ENCODE measurements at regions not wholly inside any gene's neighbourhood (a gene's known extent, or its start where the extent isn't known, plus 50 kb on each side); places are given as distances from the start of the nearest gene placed in this dataset.

- POLR2A ChIA-PET (ENCODE audit: unreplicated experiment) = no interaction called here
- dilution Hi-C loops (cut with HindIII; ENCODE audit: low sequenced_read_pairs, unreplicated experiment) = no loop called here
Observed at GRCh38 chr13:19062801-19063200, 118.8 kb downstream of the TUBA3C start.

More at GRCh38 chr13:19062801-19063200, 118.8 kb downstream of the TUBA3C start:
- Histone ChIP-seq H3K4me1 (ENCODE audit: control insufficient read depth, insufficient read depth, low read length) (no peaks in the 10 kb centered on the region), H3K18ac (ENCODE audit: low read depth, low read length) (no peak overlapping the region), H3K4me2 (ENCODE audit: low read depth, low read length) (no peak overlapping the region), H3K23ac (ENCODE audit: low read depth, low read length) (no peak overlapping the region), H2BK5ac (ENCODE audit: low read depth, low read length, poor library complexity, severe bottlenecking) (no peak overlapping the region), H2AFZ (replicated peaks; ENCODE audit: low read length, poor library complexity) (no peak overlapping the region), H3K9me3 (ENCODE audit: control insufficient read depth, insufficient read depth, low read length) (peaks cover 42% of the 10 kb centered on the region), H3K27ac (ENCODE audit: insufficient read depth, low read length) (no peak overlapping the region), H4K91ac (ENCODE audit: insufficient read depth, low read depth, low read length) (no peak overlapping the region), H3K4me3 (ENCODE audit: insufficient read depth, low read depth, low read length) (no peak overlapping the region), H3K4ac (ENCODE audit: low read depth, low read length) (no peak overlapping the region), H2BK120ac (ENCODE audit: low read depth, low read length) (no peak overlapping the region), H2AK5ac (ENCODE audit: low read depth, low read length) (no peak overlapping the region), H3K14ac (replicated peaks; ENCODE audit: low read depth, low read length) (no peak overlapping the region), H2BK20ac (ENCODE audit: low read depth, low read length) (no peak overlapping the region), H3K36me3 (ENCODE audit: control insufficient read depth, insufficient read depth, low read length) (no peaks in the 10 kb centered on the region), H4K8ac (ENCODE audit: low read depth in 2 of 2, low read length in 2 of 2) (no peak overlapping the region), H3K9me1 (ENCODE audit: insufficient read depth, low read length) (no peaks in the 10 kb centered on the region), H3K27me3 (ENCODE audit: control insufficient read depth, insufficient read depth, low read length) (no peaks in the 10 kb centered on the region), H3K79me1 (ENCODE audit: low read depth in 1 of 2, low read length in 2 of 2) (no peaks in the 10 kb centered on the region), H2BK15ac (ENCODE audit: low read depth, low read length) (no peak overlapping the region), H4K5ac (ENCODE audit: low read depth, low read length) (no peak overlapping the region), H2AK9ac (replicated peaks; ENCODE audit: low read depth, low read length, poor library complexity) (no peak overlapping the region), H4K20me1 (ENCODE audit: insufficient read depth, low read length) (no peaks in the 10 kb centered on the region), H3K56ac (ENCODE audit: extremely low read depth, insufficient read depth, low read length) (no peak overlapping the region), H3K9ac (ENCODE audit: low read depth, low read length) (no peak overlapping the region)
- WGBS, 2 experiments (ENCODE audit: extremely low coverage in 2 of 2, insufficient read length in 1 of 2) = no CpG with 5 or more reads among the region's 4 CpGs
- TF ChIP-seq CHD1 (IDR thresholded peaks at IDR 0.05; ENCODE audit: low read depth, low read length) (no peak), MAZ (IDR thresholded peaks at IDR 0.05; ENCODE audit: borderline replicate concordance, low read depth, low read length) (no peak), ELK1 (IDR thresholded peaks at IDR 0.05; ENCODE audit: borderline replicate concordance, low read depth, low read length) (no peak), POLR2A (IDR thresholded peaks at IDR 0.05; ENCODE audit: low read depth, low read length) (no peak), RFX5 (IDR thresholded peaks at IDR 0.05; ENCODE audit: low read depth, low read length) (no peak), FOS (IDR thresholded peaks at IDR 0.05; ENCODE audit: low read depth, low read length) (no peak), NFE2L2 (IDR thresholded peaks at IDR 0.05; ENCODE audit: low read depth, low read length) (no peak), MAFK (IDR thresholded peaks at IDR 0.05; ENCODE audit: low read depth, low read length) (no peak), USF2 (IDR thresholded peaks at IDR 0.05; ENCODE audit: low read depth, low read length) (no peak), CEBPB (IDR thresholded peaks at IDR 0.05; ENCODE audit: low read depth, low read length) (no peak), SMC3 (IDR thresholded peaks at IDR 0.05; ENCODE audit: low read depth, low read length) (no peak), RAD21 (IDR thresholded peaks at IDR 0.05; ENCODE audit: low read length) (no peak), RCOR1 (IDR thresholded peaks at IDR 0.05; ENCODE audit: insufficient replicate concordance, low read length) (no peak), BHLHE40 (IDR thresholded peaks at IDR 0.05; ENCODE audit: low read depth, low read length) (no peak), MXI1 (IDR thresholded peaks at IDR 0.05; ENCODE audit: borderline replicate concordance, low read depth, low read length) (no peak), CTCF (conservative IDR thresholded peaks at IDR 0.05; ENCODE audit: low read depth, low read length) (no peak)
- intact Hi-C loops (cut with micrococcal nuclease) (no loop called here), in situ Hi-C loops (cut with MboI; ENCODE audit: low sequenced_read_pairs) (no loop called here)
- no TSS peak for BruUV-seq (replicated peaks)
- CTCF ChIA-PET = no interaction called here
- DNase-seq = no peak
- ATAC-seq (ENCODE audit: low read depth) = no peak
